Non-pigmented ciliary epithelial cell (primary cell): ENCODE measurements at regions not wholly inside any gene's neighbourhood (a gene's known extent, or its start where the extent isn't known, plus 50 kb on each side); places are given as distances from the start of the nearest gene placed in this dataset.

Experiments used
- DNase-seq: peaks from one replicate; pipeline ENCODE4 v3.0.0-alpha.2; 2010; ENCODE audit warnings: low read depth

DNA sequence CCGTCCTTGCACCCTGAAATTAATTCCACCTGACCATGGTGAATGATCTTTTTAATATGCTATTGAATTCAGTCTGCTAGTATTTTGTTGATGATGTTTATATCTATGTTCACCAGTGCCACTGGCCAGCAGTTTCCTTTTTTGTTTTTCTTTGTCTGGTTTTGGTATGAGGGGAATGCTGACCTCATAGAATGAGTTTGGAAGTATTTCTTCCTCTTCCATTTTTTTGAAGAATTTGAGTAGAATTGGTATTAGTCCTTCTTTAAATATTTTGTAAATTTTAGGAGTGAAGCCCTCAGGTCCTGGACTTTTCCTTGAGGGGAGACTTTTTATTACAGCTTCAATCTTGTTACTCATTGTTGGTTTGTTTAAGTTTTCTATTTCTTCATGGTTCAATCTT, 231.6 kb downstream of the MRPL39 start:
- no peak for DNase-seq

- no peak for DNase-seq
Measured at GRCh38 chr21:25373126-25374082, 233.9 kb downstream of the MRPL39 start.

- DNase-seq, result no peak
Measured at GRCh38 chr21:25371841-25372425, 235.3 kb downstream of the MRPL39 start.

DNA sequence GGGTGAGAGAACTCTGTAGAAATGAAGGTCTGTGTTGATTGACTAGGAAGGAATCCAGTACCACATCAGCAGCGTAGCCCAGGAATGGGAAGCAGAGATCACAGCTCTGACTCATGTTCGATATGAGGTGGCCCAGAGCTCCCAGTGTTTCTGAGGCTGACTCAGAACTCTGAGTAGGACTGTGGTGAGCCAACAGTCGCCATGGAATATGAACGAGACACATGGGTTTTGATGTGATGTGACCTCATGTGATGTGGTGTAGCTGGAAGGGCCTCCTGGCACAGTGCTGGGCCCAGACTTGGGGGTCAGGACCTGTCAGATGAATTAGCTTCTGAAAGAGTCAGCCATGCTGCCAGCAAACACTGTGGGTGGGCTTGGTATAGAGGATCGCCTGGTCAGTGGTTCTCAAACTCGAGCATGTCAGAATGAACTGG, 237.0 kb downstream of the MRPL39 start:
- DNase-seq, result peak; percentile 95

- DNase-seq, result no peak
Measured at GRCh38 chr21:25369524-25370300, 237.6 kb downstream of the MRPL39 start.

- no peak for DNase-seq
Measured at GRCh38 chr21:25368531-25368930, 238.8 kb downstream of the MRPL39 start.

- DNase-seq, result no peak
Measured at GRCh38 chr21:25366116-25366515, 241.2 kb downstream of the MRPL39 start.

DNA sequence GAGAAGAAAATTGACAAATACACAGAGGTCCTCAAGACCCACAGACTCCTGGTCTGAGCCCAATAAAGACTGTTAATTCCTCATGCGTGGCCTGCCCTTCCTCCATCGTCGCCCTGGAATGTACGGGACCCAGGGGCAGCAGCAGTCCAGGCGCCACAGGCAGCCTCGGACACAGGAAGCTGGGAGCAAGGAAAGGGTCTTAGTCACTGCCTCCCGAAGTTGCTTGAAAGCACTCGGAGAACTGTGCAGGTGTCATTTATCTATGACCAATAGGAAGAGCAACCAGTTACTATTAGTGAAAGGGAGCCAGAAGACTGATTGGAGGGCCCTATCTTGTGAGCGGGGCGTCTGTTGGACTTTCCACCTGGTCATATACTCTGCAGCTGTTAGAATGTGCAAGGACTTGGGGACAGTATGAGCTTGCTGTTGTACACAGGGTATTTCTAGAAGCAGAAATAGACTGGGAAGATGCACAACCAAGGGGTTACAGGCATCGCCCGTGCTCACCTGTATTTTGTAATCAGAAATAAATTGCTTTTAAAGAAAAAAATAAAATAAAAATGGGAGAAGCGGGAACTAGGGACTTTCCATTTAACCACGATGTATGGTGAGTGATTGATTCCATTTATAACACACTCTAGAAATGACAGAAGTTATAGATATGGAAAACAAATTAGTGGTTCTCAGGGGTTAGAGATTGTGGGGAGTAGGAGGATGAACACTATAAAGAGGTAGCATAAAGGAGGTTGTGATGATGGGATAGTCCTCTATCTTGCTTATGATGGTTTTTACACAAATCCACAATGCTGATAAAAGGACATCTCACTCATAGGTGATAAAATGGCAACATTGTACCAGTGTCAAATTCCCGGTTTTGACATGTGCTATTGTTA, 244.7 kb downstream of the MRPL39 start:
- DNase-seq, result no peak

- no peak for DNase-seq
Measured at GRCh38 chr21:25361765-25362164, 245.5 kb downstream of the MRPL39 start.

GRCh38 chr21:25361097-25361496, 246.2 kb downstream of the MRPL39 start:
- no peak for DNase-seq

DNA sequence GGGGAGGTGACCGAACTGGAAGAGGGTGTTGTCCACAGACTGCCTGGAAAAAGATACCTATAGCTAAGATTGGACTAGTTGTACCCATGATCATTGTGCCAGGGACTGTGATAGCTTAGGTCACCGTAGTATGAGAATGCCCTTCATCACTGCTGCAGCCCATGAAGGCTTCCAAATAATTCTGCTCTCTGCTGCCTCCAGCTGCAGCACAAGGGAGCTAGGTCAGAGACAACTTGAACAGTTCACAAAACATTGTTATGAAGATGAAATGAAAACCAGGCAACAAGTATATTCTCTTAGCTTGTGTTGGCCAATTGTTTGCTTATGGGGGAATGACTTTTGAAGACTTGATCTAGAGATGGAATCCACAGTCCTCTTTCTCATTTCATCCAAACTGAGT, 246.7 kb downstream of the MRPL39 start:
- no peak for DNase-seq

DNA sequence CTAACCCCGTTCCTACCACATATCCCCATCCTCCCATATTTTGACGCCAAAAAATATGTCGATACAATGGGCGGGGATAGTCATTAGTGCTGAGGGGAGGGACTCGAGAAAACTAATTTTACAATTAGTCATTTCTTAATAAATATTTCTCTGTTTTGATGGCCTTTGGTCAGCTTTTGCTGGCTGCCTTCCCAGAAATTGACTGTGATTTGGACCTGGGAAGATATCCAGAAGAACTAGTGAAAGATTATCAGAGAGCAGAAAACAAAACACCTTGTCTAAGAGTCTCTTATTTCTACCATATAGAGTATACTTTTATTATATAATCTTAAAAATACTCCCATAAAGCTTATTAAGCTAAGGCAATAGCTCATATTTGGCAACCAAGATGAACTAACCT, 247.6 kb downstream of the MRPL39 start:
- DNase-seq, result no peak

DNA sequence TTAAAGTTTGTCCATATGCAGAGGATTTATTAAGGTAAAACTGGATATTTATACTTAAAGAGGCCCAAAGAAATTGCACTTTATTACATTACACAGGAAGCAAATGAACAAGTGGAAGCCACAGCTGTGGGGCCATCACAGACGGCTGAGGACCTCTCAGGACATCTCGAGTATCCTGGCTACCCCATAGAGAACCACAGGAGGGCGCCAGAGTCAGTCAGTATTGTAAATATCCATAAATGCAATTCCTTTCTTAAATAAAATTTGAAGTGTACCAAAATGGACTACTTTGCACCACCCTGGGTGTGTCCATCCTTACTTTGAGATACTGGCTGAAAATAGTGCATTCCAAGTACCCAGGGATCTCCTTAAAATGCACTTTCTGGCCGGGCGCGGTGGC, 257.2 kb downstream of the MRPL39 start:
- no peak for DNase-seq

- DNase-seq, result no peak
Measured at GRCh38 chr21:25343774-25344545, 263.3 kb downstream of the MRPL39 start.

- DNase-seq, result no peak
Measured at GRCh38 chr21:25342816-25343215, 264.5 kb downstream of the MRPL39 start.

GRCh38 chr21:25341981-25342380, 265.3 kb downstream of the MRPL39 start:
- no peak for DNase-seq

- no peak for DNase-seq
Measured at GRCh38 chr21:25338415-25338814, 268.9 kb downstream of the MRPL39 start.

GRCh38 chr21:25334046-25334730, 273.1 kb downstream of the MRPL39 start:
- DNase-seq, result no peak

- DNase-seq, result no peak
Measured at GRCh38 chr21:25331286-25331685, 276.0 kb downstream of the MRPL39 start.

- no peak for DNase-seq
Measured at GRCh38 chr21:25330266-25330665, 277.0 kb downstream of the MRPL39 start.
